Stimulated activated CD8-positive, alpha-beta memory T cell treated with anti-CD3 and anti-CD28 coated beads, Interleukin-15, amount 100 ng/mL, for 48 hours (primary cell): ENCODE measurements at regions not wholly inside any gene's neighbourhood (a gene's known extent, or its start where the extent isn't known, plus 50 kb on each side); places are given as distances from the start of the nearest gene placed in this dataset.
"Not testable (repeated sequence)": the region's sequence is repeated elsewhere in the genome, so short reads cannot be mapped to it uniquely, and the experiment has no call there.

Source experiments
- DNase-seq, 2 donors: peaks; one replicate each; pipeline ENCODE4 v3.0.0-alpha.2; 2020; ENCODE audit warnings: low read depth in 2 of 2

DNA sequence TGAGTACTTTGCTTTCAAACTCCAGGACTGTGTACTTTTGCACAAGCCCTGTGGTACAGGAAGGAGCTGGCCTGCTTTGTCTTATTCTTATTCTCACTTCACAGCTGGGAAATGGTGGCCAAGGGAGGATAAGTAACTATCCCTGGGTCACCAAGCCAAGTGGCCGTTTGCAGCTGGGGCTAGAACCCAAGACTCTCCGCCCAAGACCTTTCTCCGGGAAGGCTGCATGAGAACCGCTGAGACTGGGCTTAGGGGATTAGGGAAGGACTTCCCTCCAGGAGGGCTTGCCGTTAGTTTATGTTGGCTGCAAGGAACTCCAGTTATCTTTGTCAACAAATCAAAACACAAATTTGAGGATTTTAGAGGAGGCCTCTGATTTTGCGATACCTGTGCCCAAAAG, 109.5 kb upstream of the ADRA1D start:
- DNase-seq: no peak

DNA sequence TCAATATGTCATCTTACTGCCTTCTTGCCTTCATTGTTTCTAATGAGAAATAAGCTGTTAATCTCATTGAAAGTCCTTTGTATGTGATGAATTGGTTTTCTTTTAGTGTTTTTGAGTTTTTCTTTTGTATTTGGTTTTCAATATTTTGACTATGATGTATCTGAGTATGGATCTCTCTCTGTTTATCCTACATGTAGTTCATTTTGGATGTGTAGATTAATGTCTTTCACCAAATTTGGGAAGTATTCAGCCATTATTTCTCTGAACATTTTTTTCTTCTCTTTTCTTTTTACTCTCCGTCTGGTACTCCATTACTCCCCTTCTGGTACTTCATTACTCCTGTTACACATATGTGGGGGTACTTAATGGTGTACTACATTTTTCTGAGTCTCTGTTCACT, 103.3 kb upstream of the ADRA1D start:
- DNase-seq: no peak

- no peak for DNase-seq
Measured at GRCh38 chr20:4350096-4350495, 101.0 kb upstream of the ADRA1D start.

GRCh38 chr20:4344670-4345069, 95.6 kb upstream of the ADRA1D start:
- no peak for DNase-seq

GRCh38 chr20:4342609-4343008, 93.5 kb upstream of the ADRA1D start:
- no peak for DNase-seq

DNA sequence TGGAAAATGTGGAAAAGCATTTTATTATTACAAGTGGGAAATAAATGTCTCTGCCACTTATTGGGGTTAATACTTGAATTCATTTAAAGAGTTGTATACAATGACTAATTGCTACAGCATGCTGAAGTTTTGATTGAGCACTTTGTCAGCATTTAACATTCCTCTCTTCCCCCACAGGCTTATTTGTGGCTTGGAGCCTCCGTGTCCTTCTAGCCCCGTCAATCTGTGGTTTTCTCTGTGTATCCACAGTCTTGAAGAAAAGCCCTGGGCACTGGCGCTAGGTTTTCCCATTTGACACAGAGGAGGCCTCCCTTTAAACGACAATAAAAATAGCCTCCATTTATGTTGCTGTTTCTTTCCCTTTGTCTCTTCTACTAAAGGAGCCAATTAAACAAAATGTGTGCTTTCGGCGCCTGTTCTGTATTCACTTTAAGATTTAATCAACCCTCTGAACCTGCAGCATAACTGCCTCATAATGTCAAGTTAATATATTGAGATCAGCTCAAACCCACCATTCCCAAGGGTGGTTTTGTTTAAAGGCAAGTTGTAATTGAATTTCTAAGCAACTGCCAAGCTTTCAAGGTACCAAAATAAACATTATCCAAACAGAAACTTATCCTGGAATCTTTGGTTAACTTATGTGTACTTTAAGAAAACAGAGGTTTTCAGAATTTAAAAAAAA, 92.9 kb upstream of the ADRA1D start:
- no peak for DNase-seq

- DNase-seq: no peak
Measured at GRCh38 chr20:4335722-4336121, 86.6 kb upstream of the ADRA1D start.

DNA sequence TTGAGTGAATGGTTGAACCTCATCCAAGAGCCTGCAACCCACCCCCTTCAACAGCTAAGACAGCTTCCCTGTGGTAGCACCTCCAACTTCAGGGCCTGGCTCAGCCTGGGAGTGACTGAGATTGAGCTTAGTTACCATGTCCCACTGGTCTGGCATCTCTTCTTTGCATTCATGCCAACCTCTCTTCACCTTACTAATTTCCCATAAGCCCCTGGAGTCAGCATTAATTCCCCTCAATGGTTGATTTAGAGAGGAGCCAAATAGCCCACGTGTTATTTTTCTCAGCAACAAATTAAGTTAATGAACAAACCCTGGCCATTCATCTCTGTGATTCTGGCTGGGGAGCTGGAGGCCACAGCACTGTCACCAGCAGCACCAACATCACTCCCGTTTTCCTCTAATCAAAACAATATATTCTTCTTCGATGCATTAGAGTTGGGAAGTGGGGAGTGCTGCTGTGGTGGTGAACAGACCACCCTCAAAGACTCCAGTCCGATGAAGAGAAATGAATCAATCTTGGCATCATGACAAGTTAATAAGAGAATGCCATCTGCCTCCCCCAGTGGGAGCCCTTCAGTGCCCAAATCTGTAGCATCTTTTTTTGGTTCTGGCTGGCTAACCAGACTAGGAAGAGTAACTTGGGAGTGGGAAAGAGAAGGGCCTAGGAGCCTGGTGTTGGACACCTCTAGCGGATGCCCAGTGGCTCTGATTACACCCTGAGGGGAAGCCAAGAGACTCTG, 83.2 kb upstream of the ADRA1D start:
- DNase-seq: no peak

DNA sequence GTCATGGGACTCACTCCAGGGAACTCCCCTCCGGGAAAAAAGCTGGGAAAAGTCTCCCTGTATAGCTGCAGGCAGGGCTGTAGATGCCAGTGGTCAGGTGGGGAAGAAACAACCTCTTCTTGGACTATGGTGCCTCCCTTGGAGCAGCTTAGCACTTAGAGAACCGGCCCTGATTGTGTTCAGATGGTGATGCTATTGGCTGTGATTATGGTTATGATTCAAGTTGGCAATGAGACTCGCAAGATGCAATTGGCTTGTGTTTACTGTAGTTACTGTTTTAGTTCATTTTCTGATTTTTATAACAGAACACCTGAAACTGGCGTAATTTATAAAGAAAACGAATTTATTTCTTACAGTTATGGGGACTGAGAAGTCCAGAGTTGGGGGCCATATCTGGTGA, 80.9 kb upstream of the ADRA1D start:
- no peak for DNase-seq

GRCh38 chr20:4329232-4329631, 80.1 kb upstream of the ADRA1D start:
- no peak for DNase-seq

DNA sequence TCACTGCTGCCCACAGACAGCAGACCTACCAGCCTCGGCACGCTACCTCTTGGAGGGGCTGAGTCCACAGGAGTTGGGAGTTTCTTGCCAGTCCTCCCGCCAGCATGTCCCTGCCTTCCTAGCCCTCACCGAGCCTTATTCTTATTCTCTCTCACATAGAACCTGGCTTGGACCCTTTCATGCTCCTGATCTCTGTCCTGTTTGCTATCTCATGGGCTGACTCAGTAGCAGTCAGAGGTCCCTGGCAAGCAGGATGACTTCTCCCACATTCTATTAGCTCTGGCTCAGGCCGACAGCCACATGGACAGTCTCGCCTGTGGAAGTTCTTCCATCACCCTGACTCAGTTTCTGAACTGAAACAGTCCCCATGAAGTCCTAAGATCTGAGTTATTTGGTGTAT, 79.5 kb upstream of the ADRA1D start:
- no peak for DNase-seq

DNA sequence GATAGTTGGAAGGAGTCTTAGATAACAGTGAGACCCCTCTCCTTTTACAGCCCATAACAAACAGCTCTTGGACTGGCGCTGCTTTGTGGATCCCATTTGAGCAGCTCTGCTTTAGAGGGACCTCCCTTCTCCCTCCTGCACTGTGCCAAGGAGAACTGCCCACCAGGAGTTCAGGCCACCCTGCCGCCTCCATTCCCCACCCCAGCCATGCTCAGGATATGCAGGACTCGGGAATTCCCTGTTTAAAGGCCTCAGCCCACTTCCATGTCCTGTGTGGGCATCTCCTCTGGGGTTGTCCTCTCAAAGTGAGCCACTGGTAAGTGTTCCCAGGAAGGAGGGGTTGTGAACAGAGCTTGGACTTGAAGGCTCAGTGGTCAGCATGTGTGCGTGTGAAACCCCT, 78.9 kb upstream of the ADRA1D start:
- no peak for DNase-seq

DNA sequence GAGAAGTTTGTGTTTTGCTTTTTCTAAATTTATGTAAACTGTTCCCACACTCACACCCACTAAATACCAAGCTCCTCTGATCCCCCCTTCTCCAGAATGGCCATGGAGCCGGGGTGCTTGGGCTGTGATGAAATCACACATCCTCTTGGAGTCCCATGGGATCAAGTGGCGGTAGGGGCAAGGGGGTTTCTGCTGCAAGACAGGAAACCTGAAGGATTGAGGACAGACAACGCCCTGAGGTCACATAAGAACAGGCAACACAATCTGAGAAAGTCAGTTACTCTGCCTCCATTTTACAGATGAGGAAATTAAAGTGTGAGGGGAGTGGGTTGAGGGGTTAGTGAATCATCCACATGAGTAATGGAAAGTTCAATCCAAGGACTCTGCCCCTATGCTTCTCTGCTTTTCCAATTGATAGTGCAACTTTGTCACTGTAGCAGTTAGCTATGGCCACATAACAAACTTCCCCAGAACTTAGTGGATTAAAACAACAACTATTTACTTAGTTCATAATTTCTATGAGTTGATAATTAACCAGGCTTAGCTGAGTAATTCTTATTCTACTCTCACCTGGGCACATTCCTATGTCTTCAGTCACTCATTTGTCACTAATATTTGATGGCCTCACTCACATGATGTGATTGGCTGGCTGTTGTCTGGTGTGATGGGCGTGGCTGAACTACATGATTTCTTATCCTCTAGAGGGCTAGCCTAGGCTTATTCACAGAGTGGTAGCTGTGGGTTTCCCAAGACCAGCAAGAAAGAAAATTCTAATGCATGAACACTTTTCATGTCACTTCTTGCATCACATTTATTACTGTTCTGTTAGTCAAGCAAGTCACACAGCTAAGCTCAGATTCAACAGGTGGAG, 77.3 kb upstream of the ADRA1D start:
- no peak for DNase-seq

- DNase-seq: no peak
Measured at GRCh38 chr20:4325548-4326187, 76.6 kb upstream of the ADRA1D start.

GRCh38 chr20:4324611-4325243, 75.6 kb upstream of the ADRA1D start:
- DNase-seq: no peak

- DNase-seq: no peak
Measured at GRCh38 chr20:4322499-4322898, 73.4 kb upstream of the ADRA1D start.

- no peak for DNase-seq
Measured at GRCh38 chr20:4320291-4320690, 71.2 kb upstream of the ADRA1D start.

DNA sequence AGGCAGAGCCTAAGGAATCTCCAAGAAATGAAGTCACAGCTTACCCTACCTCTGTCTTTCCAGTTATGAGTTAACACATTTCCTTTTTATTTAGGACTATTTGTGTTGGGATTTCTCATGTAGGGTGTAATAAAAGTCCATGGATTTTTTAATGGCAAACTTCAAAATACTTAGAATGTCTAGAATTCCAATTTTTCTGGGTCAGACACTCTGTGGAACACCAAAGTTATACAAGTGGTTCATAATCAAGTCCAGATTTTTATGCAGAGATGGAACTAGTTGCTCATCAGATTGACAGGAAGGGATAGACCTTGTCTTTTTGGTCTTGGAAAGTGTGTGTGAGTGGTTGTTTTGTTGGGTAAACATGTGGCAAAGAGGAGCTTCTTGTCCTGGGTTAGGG, 69.8 kb upstream of the ADRA1D start:
- no peak for DNase-seq

DNA sequence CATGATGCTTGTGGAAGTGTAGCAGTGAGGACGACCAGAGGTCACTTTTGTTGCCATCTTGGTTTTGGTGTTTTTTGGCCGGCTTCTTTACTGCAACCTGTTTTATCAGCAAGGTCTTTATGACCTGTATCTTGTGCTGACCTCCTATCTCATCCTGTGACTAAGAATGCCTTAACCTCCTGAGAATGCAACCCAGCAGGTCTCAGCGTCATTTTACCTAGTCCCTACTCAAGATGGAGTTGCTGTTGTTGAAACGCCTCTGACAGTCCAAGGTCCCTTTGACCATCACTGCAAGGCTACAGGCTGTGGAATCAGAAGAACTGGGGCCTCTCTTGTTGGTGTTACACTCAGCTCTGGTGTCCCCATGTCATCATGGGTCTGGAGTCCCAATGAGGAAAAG, 61.5 kb upstream of the ADRA1D start:
- not testable (repeated sequence) for DNase-seq

GRCh38 chr20:4306206-4306605, 57.1 kb upstream of the ADRA1D start:
- DNase-seq: no peak

- DNase-seq: no peak
Measured at GRCh38 chr20:4305091-4305490, 56.0 kb upstream of the ADRA1D start.

DNA sequence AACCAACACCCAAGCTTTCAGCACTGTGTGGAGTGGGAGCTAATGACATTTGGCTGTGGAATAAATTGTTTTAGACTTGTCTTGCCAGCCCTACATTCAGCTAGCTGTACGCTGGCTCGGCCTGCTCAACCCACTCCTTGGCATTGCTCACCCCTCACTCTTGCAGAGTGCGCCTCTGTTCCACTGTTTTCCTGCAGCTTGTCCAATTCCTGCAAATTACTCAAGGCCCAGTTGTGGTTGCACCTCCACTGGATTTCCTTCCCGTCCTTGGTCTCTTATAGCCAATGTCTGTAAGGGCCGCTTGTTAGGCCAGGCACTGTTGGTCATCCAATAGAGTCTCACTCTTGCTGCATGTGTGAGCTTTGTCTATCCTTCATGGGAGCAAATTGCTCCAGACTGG, 55.5 kb upstream of the ADRA1D start:
- DNase-seq: no peak
